ENCODE measurements at regions not wholly inside any gene's neighbourhood (a gene's known extent, or its start where the extent isn't known, plus 50 kb on each side); places are given as distances from the start of the nearest gene placed in this dataset.
"Not testable (repeated sequence)": the region's sequence is repeated elsewhere in the genome, so short reads cannot be mapped to it uniquely, and the experiment has no call there.

- no peak for DNase-seq (ENCODE audit: low spot score)
Observed at GRCh38 chr2:154507186-154507585, 191.3 kb upstream of the KCNJ3 start.

GRCh38 chr2:154518872-154519271 lies 179.6 kb upstream of the KCNJ3 start:
- DNase-seq (ENCODE audit: low spot score): no peak

- DNase-seq (ENCODE audit: low spot score): not testable (repeated sequence)
Observed at GRCh38 chr2:154520951-154521350, 177.5 kb upstream of the KCNJ3 start.

- no peak for DNase-seq (ENCODE audit: low spot score)
Observed at GRCh38 chr2:154526234-154526633, 172.3 kb upstream of the KCNJ3 start.

- DNase-seq (ENCODE audit: low spot score): no peak
Observed at GRCh38 chr2:154527962-154528361, 170.5 kb upstream of the KCNJ3 start.

- DNase-seq (ENCODE audit: low spot score): no peak
Observed at GRCh38 chr2:154532004-154532403, 166.5 kb upstream of the KCNJ3 start.

- DNase-seq (ENCODE audit: low spot score): no peak
Observed at GRCh38 chr2:154532763-154533162, 165.7 kb upstream of the KCNJ3 start.

GRCh38 chr2:154533300-154533940 lies 165.1 kb upstream of the KCNJ3 start:
- no peak for DNase-seq (ENCODE audit: low spot score)

GRCh38 chr2:154537024-154537423 lies 161.5 kb upstream of the KCNJ3 start:
- DNase-seq (ENCODE audit: low spot score): no peak

GRCh38 chr2:154537843-154538450 lies 160.5 kb upstream of the KCNJ3 start:
- no peak for DNase-seq (ENCODE audit: low spot score)

- no peak for DNase-seq (ENCODE audit: low spot score)
Observed at GRCh38 chr2:154546341-154546740, 152.2 kb upstream of the KCNJ3 start.

GRCh38 chr2:154549869-154550268 lies 148.6 kb upstream of the KCNJ3 start:
- no peak for DNase-seq (ENCODE audit: low spot score)

- DNase-seq (ENCODE audit: low spot score): no peak
Observed at GRCh38 chr2:154551649-154552048, 146.8 kb upstream of the KCNJ3 start.

- DNase-seq (ENCODE audit: low spot score): no peak
Observed at GRCh38 chr2:154554046-154554445, 144.4 kb upstream of the KCNJ3 start.

- DNase-seq (ENCODE audit: low spot score): no peak
Observed at GRCh38 chr2:154555710-154556109, 142.8 kb upstream of the KCNJ3 start.

GRCh38 chr2:154556146-154556545 lies 142.3 kb upstream of the KCNJ3 start:
- DNase-seq (ENCODE audit: low spot score): no peak

GRCh38 chr2:154556607-154557006 lies 141.9 kb upstream of the KCNJ3 start:
- DNase-seq (ENCODE audit: low spot score): no peak

GRCh38 chr2:154557906-154558305 lies 140.6 kb upstream of the KCNJ3 start:
- no peak for DNase-seq (ENCODE audit: low spot score)

- DNase-seq (ENCODE audit: low spot score): no peak
Observed at GRCh38 chr2:154565433-154565832, 133.1 kb upstream of the KCNJ3 start.

- no peak for DNase-seq (ENCODE audit: low spot score)
Observed at GRCh38 chr2:154568413-154568812, 130.1 kb upstream of the KCNJ3 start.

- DNase-seq (ENCODE audit: low spot score): no peak
Observed at GRCh38 chr2:154570501-154570900, 128.0 kb upstream of the KCNJ3 start.

GRCh38 chr2:154576699-154577098 lies 121.8 kb upstream of the KCNJ3 start:
- DNase-seq (ENCODE audit: low spot score): not testable (repeated sequence)

- DNase-seq (ENCODE audit: low spot score): no peak
Observed at GRCh38 chr2:154577390-154577789, 121.1 kb upstream of the KCNJ3 start.

- no peak for DNase-seq (ENCODE audit: low spot score)
Observed at GRCh38 chr2:154580767-154581166, 117.7 kb upstream of the KCNJ3 start.
